Right hindlimb (tissue), 1 donor: ENCODE measurements at regions not wholly inside any gene's neighbourhood (a gene's known extent, or its start where the extent isn't known, plus 50 kb on each side); places are given as distances from the start of the nearest gene placed in this dataset.

Experiments
- DNase-seq: peaks from one replicate; pipeline ENCODE4 v3.0.0-alpha.2; 2018

DNA sequence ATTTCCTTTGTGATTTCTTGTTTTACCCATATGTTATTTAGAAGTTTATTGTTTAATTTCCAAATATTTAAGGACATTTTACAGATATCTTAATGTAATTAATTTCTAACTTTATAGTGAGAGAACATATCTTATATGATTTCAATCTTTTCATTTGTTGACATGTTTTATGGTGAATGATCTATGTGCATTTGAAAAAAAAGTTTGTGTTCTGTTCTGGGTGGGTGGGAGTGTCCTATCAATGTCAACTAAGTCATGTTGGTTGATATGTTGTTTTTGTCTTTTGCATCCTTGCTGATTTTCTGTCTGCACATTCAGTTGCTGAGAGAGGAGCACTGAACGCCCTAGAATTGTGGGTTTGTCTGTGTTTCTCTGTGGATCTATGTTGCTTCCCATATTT lies 50.3 kb upstream of the CBFA2T3 start:
- DNase-seq, result no peak

DNA sequence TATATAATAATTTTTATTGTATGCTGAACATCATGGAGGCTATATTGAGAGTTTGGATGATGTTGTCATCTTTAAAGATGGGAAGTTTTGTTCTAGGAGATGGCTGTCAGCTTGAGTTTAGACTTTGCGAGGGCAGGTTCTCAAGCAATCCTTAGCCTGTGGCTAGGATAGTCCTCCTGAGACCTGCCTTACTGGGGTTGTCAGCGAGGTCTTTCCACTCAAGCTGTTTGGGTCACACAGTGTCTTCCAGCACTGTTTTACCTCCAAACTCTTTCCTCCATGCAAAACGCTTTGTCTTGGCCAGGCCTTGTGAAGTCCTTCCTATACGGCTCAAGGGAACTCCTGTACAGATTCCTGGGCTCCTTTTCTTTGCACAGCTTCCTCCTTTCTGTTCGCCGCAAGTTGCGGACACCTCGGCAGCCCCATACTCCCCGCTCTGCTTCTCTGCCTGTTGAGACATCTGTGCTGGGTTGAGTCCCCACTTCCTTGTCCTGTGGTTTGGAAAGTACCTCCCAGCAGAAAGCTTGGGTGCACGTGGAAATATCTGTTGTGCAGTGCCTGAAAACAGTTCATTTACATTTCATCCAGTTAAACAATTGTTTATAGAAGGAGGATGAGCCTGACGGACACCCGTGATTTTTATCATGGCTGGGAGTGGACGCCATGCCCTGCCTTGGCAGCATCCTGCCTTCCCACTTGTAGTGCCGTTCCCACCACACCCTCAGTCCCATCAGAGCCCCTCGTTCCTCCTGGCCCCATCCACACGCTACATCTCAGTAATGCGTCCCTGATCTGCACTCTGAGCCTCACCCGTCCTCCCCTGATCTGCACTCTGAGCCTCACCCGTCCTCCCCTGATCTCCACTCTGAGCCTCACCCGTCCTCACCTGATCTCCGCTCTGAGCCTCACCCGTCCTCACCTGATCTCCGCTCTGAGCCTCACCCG lies 55.0 kb upstream of the CBFA2T3 start:
- DNase-seq, result no peak

DNA sequence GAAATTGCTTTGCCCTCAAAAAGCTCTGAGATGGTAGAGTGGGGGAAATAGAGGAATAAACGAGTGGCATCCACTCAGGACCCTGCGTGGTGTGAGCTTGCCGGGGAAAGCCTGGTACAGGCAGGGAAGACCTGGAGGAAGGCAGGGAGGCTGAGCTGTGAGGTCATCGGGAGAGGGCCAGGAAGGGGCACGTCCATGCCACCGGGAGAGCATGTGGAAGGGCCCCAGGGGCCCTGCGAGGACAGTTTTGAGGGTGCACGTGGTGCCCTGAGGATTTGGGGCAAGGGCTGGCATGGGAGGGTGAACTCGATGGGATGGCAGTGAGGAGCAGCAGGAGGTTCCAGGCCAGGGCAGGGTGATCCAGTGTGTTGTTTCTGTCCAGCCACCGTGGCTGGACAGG lies 56.3 kb upstream of the CBFA2T3 start:
- no peak for DNase-seq

DNA sequence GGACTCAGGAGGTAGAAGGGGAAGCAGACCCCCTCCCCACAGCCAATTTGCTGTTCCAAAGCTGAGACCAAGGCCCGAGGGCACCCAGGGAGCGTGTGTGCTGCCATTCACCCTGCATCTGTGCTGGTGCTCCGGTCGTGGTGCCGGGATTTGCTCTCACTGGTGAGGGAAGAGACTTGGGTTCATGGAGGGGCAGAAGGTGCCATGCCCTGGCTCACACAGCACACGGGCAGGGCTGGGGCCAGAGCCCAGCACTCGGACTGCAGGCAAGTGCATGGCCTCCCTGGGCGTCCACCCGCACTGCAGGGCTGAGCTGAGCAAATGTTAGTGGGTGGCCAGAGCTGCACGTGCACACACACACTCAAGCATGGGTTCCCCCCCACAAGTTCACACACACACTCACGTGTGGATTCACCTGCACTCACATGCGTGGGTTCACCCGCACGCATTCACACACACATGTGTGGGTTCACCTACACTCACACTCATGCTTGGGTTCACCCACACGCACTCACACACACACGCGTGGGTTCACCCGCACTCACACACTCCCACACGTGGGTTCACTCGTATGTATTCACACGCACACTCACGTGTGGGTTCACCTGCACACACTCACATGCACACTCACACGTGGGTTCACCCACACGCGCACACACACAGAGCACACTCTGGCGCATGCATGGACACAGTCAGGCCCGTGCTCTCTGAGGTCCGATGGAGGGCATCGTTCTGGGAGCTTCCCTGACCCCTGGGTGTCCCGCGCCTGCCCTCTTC lies 57.0 kb upstream of the CBFA2T3 start:
- DNase-seq, result no peak

DNA sequence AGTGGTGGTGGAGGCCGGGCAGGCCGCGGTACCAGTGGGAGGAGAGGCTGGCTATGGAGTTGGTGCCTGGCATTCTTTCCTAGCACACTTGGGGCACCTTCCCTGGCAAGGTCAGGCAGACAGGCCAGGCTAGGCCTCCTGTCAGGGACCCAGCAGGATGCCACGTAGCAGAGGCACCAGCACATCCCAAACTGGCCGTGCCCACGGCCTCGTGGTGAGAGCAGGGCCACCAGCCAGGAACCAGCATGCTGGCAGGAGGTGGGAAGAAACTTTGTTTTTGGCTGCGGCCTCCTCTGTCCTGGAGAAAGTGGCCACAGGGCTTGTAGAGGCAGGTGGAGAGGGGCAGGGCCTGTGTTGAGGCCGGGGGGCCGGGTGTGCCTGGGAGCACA lies 57.6 kb upstream of the CBFA2T3 start:
- no peak for DNase-seq

DNA sequence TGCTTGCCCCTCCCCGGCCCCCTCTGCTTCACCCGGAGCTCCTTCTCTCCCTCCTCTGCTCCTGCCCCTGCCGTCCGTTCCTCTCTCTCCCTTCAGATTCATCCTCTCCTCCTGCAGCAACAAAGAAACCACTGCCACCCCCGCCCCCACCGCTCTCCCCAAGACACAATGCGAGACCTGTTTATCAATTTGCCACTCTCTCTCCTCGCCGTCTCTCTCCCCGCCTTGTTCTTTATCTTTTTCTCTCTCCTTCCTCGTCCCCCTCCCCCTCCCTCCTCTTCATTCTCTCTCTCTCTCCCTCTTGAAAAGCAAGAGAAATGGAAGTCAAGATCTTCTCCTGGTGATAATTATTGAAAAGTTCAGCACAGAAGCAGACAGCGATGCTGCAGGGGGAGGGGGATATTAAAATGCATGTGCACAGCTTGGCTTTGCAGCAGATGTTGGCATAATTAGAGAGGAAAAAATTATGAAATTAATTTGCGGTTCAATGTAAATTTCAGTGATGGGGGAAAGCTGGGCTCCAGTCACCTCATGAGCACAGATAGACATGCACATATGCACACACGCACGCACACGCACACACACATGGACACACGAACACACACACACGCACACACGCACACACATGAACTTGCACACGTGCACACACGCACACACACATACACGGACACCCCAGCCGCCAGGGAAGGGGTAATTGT lies 58.1 kb upstream of the CBFA2T3 start:
- DNase-seq, result no peak

DNA sequence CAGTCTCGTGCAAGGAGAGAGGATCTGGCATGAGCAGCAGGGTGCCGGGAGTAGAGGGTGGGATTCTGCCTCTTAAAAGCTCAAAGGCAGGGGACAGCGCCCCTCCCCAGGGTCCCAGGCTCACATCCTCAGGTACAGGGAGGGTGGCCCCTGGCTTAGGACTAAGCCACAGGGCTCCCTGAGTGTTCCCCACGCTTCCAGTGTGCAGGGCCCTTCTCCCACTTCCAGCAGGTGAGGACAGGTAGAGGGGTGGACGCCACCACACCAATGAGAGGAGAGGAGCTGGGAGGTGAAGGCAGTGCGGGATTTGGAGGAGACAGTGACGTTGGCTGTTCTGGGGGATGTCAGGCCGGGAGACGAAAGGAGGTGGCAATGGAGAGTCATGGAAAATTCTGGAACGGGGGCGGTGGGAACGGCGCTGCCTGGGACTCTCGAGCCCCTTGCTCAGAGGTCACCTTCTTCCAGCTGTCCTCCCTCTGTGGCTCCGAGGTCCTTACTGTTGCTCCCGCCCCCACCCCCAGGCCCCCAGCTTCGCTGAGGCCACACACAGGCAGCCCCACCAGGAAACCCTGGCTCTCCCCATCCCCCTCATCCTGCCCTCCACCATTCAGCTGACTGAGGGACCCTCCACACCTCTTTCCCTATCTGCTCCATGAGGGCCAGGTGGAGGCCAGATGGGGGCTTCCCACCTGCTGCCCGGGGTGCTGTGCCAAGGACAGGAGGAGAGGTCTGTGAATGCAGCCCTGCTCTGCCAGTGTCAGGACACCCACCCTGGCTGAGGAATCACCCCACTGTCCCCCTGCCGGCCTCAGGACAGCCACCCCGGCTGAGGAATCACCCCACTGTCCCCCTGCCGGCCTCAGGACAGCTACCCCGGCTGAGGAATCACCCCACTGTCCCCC lies 57.7 kb upstream of the ACSF3 start:
- DNase-seq, result no peak

DNA sequence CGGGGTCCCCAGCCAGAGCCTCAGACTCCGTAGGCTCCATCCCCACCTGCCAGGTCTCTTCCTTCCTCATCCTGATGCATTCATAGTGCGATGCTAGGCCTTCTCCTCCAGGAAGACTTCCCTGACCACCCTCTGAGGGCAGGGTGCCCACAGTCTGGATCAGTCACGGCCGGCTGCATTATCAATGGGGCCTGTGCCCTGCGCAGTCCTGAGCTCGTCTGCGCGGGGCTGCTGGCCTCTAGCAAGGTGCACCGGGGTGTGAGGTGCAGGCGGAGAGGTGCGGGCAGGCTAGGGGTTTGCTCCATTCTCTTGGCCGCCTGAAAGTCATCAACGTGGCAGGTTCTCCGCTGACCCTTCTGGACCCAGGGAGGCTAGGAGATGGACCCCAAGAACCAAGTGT lies 56.9 kb upstream of the ACSF3 start:
- no peak for DNase-seq

DNA sequence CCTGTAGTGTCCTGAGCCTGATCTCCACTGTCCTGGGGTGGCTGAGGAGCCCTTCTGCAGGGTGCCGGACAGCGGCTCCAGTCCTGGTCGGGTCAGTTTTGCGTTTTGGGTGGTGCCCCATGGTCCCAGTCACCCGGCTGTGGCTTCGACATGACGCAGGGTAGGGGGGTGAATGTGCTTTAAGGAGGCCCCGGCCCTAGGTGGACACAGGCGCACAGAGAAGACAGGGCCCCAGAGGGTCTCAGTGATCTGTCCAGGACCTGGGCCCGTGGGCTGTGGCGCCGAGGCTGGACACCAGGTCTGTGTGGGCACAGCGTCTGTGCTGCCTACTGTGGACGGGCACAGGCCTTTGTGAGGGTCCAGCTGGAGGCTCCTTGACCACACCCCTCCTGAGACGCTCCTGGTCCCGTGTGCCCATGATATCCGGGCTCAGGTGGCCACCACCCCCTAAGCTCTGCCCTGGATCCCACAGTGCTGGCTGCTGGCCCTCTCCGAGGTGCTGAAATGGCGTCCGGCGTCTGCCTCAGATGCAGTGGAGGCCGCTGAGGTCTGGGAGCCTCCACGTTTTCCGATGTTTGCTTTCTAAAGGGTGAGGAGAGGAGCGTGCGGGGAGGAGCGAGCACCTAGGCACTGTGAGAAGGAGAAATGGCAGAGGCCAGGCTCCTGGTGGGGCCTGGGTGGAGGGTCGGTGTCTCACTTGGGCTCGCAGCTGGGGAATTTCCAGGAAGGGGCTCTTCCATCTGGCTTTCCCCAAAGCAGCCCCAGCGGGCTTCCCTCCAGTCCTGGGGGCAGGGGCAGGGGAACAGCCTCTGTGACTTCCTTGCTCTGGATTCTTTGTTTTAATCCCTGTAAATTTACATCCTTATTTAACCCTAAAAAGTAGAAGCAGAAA lies 56.1 kb upstream of the ACSF3 start:
- peak; percentile 66 for DNase-seq

DNA sequence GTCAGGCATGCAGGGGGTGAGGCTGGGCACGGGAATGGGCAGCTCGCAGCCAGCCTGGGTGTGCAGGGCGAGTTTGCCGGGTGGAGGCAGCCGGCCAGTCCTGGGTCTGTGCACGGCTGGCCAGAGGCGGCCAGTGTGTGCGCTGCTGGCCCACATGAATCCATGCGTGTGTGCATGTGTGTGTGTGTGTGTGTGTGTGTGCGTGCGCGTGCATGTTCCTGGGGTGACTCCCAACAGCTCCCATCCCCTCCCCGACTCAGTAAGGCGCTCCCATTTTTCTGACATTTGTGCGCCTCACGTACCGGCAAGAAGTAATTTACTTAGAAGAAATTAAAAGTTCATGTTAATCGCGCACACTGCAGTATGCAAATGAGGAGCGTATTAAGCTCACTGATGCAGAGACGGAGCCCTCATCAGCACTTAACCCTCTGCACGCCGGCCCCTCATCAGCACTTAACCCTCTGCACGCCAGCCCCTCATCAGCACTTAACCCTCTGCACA lies 55.4 kb upstream of the ACSF3 start:
- DNase-seq, result no peak

DNA sequence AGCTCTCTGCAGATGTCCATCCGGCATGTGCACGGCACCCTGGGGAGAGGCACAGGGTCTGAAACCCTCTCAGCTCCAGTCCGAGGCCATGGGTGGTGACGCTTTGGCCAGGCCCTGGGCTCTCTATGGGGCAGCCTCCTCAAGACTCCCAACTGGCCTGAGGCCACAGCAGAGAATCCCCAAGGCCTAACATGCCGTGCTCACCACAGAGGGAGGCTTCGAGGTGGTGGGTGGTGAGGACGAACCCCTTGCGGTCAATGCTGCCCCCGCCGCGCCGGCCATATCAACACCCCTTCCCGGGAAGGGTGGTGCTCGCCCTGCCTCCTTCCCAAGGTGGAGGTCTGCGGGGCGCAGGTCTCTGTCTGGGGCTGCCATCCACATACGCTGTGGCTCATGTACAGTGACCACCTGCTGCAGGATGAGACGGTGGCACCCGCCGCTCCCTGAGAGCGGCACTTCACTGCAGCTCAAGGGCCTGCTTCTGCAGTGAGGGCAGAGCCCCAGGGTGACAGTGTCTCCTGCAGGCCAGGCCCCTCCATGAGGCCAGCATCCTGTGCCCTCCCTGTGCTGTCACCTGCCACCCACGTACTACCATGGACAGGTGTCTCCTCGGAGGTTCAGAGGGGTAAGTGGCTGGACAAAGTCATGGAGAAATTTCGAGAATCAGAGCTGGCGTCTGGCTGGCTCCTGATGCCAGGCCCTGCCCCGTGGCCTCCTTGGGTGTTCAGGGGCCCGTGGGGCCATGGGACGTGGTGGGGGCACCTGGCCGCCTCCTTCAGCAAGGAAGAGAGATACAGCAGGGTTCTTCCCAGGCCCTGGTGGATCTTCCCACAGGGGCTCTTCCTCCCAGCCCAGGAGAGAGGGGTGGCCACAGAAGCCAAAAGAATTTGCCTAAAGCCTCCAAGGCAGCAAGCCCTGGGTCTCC lies 54.6 kb upstream of the ACSF3 start:
- DNase-seq, result no peak

DNA sequence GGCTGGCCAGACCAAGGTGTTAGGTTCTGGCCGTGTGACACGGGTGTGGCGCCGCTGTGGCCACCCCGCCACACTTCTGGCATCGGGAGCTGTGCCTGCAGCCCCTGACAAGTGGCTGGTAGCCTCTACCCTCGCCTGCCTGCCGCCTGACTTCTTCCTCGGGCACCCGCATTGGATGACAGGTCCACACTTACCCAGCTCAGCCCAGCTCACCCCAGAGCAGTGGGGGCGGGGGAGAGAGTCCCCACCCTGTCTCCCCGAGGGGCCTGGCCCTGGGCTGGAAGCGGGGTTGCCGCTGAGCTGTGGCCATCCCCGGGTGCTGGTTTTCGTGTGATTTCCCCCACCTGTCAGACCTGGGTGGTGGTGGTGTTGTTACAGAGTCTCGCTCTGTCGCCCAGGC lies 53.9 kb upstream of the ACSF3 start:
- DNase-seq, result no peak

DNA sequence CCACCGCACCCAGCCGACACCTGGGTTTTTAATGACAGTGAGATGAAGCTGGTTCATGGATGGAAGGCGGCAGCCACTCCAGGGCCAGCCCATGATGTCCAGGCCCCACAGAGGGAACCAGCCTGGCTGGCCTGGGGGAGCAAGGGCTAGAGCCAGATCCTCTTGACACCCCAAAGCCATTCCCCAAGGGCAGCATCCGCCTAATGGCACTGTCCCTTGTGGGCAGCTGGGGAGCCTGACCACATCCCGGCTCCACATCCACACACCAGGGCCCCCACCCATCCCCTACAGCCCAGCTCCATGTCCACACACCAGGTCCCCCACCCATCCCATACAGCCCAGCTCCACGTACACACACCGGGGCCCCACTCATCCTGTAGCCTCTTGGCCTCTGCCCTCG lies 53.3 kb upstream of the ACSF3 start:
- DNase-seq, result no peak

DNA sequence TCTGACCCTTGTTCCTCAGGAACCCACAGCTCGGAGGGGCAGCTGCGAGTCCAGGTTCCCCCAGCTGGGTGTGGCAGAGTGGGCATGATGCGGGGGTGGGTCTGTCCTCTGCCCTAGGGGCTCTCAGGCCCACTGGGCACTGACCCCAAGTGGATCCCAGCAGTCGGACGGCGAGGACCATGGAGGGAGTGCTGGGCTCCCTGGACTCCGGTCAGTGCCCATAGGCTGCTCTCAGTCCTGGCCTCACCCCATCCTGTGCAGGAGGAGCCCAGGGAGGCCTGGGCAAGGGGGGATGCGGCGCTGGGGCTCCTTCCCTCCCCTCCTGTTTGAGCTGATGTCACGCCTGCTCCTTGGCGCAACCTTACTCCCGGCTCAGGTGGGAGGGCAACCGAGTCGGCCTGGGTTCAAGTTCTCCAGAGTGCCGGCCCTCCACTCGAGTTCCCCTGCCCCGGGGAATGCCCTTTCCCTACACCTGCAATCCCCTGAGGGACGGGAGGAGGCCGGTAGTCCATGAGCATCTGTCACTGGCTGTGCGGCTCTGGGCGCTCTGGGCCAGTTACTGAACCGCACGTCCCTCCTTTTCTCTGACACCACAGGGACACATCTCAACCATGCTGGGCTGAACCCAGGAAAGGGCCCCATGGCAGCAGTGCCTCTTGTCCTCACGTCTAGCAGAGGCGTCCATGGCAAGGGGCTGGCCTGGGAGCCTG lies 52.6 kb upstream of the ACSF3 start:
- DNase-seq, result no peak

DNA sequence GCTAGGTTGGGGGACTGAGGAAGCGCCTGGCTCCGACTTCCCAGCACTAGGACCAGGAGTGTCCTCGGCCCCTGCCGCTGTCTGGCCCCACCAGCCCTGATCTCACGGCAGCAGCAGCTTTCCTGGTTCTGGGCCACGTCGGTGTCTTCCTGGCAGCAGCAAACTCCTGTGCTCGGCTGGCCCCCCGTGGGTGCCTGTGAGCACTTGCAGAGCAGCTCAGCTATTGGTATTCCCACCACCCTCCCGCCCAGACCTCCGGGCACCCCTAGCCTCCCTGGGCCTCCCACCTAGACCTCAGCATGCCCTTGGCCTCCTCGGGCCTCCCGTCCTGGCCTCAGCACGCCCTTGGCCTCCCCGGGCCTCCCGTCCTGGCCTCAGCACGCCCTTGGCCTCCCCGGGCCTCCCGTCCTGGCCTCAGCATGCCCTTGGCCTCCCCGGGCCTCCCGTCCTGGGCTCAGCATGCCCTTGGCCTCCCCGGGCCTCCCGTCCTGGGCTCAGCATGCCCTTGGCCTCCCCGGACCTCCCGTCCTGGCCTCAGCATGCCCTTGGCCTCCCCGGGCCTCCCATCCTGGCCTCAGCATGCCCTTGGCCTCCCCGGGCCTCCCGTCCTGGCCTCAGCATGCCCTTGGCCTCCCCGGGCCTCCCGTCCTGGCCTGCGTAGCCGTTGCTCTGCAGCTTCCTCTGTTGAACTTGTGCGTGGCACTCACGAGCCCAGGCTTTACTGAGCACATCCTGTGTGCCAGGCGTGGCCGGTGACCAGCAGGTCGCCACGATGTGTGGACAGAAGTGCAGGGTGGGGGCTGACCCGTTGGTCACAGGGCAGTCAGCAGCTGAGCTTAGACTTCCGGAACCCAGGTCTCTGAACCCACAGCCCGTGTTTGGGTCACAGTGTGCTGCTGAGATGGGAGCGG lies 51.8 kb upstream of the ACSF3 start:
- DNase-seq, result no peak

DNA sequence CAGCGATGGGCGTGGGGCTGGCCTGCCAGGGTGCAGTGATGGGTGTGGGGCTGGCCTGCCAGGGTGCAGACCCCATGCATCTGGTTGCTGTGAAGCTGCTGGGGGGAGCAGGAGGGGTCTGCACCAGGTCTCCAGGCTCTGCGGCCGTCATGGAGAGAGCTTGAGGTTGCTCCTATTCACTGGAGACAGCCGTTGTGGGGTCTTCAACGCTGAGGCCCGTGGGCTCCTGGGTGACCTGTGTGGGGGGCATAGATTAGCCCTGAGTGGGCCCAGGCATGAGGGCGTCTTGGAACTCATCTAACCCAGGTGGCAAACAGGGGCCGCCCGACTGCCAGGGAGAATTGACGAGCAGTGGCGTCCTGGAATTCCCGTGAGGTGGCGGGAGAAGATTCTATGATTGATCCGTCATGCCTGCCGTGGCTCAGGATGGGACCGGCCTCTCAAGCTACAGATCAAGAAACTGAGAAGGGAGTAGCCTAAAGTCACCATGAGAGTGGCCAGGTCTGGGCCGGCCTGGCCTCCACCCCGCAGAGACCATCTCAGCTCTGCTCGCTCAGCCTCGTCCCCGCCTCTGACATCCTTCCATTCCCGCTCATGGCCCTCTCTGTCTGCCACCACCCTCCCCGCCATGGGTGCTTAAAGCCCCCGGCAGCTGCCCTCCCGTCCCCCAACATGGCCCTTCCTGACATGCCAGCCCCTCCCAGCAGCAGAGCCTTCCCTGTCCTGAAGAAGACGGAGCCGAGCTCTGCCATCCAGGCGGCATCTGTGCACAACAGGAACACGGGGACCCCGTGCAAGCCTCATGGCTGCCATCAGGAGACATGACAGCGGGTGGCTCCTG lies 50.7 kb upstream of the ACSF3 start:
- DNase-seq, result no peak
